Posterior vena cava (tissue), 2 donors: ENCODE measurements at regions not wholly inside any gene's neighbourhood (a gene's known extent, or its start where the extent isn't known, plus 50 kb on each side); places are given as distances from the start of the nearest gene placed in this dataset.
"Not testable (repeated sequence)": the region's sequence is repeated elsewhere in the genome, so short reads cannot be mapped to it uniquely, and the experiment has no call there.

ENCODE experiments used
- DNase-seq: peaks from one replicate; pipeline ENCODE4 v3.0.0-alpha.2; 2020; ENCODE audit warnings: low spot score
- intact Hi-C, 2 donors: fragments of 100-400 bp; cut with DNase I; formaldehyde crosslinking; loops; one replicate each; pipeline versions ENCODE4 v1.14.1 to v1.14.2; 2022 to 2023
- donor health status: DM: yes; HTN: yes; CAD: no.
- donor health status: DM: yes; HTN: yes; CAD: no.

DNA sequence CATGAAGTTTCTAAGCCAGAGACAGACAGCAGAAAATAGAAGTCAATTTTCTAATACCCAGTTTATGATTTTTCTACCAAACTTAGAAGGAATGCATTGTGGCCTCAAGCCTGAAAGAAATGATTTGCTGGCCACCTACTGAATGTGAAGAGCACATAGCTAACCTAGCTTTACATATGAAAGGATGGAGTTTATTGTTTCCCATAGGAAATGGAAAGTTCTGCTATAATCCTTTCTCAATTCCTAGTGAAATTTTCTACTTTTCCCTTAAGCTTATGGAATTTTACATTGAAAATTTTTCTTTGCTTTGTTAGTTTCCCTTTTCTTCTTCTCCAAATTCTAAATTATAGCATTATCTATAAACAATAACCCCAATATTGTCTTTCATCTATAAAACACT is 110.1 kb downstream of the TMEM167A start:
- no peak for DNase-seq
- intact Hi-C loops = no loop called here

DNA sequence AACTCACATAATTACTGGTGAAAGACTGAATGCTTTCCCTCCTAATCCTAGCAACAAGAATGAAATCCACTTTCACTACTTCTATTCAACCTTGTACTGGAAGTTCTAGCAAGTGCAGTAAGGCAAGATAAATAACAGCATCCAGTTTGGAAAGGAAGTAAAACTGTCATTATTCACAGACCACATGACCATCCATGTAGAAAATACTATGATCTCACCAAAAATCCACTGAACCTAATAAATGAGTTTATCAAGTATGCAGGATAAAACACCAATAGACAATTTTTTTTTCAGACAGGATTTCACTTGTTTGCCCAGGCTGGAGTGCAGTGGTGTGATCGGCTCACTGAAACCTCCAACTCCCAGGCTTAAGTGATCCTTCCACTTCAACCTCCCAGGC is 117.7 kb downstream of the TMEM167A start:
- DNase-seq = no peak
- intact Hi-C loops = no loop called here

DNA sequence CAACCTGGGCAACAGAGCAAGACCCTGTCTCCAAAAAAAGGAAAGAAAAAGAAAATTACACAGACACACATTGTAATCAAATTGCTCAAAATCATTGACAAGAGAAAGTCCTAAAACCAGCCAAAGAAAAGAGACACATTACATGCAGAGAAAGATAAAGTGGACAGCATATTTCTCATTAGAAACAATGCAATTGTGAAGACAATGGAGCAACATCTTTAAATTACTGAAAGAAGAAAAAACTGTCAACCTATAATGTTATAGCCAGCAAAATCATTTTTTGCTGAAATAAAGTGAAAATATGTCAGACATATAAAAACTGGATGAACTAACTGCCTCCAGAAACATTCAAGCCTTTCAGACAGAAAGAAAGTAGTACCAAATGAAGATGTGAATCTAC is 120.6 kb downstream of the TMEM167A start:
- no peak for DNase-seq
- intact Hi-C loops = no loop called here

DNA sequence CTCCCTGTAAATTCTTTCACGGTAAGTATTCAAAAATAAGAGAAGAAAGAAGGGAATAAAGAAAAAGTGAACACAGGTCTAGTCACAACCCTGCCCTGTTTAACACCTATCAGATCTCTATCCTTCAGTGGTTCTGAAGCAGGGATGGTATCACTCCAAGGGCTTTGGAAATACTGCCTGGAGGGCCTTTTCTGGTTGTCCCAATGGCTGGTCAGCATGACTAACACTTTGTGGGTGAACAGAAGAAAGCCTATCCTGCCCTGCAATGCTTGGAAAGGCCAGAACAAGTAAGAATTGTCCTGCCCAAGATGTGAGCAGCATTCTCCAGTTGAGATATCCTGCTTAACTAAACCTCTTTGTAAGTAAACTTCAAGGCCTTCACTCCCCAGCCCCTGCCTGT is 124.9 kb downstream of the TMEM167A start:
- no peak for DNase-seq
- intact Hi-C loops = no loop called here

DNA sequence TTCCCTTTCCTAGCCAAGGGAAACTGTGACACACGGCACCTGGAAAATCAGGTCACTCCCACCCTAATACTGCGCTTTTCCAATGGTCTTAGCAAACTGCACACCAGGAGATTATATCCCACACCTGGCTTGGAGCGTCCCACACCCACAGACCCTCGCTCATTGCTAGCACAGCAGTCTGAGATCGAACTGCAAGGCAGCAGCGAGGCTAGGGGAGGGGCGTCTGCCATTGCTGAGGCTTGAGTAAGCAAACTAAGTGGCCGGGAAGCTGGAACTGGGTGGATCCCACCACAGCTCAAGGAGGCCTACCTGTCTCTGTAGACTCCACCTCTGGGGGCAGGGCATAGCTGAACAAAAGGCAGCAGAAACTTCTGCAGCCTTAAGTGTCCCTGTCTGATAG is 132.9 kb downstream of the TMEM167A start:
- intact Hi-C loops = not testable (repeated sequence)

DNA sequence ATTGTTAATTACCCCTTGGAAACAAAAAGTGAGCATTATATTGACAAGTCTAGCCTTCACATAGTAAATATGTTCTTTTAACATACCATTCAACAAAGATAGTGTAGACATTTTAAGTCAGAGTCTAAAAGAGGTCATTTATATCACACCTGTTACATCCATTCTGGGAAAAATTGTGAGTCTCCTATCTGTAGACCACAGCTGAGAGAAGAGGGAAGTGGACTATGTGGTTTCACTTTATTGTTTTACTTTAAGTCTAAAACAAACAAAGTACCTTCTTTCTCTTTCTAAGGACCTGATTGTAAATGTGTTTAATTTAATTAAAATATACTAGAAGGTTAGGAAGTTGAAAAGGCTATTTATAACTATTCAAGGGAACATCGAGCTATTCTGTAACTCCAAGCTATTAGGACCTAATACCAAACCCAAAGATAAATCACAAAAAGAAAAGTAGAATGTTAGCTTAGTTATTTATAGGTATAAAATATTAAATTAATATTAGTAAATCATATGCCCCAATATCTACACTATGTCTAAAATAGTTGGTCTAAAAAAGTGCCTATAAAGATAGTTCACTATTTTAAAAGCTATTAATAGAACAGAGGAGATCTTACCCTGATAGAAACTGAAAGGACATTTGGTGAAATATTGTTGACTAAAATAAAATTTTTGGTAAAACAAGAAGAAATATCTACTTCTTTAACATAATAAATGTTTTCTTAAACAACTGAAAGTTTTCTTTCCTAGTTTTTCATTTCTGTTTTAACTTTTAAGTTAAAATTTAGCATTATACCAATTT is 134.9 kb downstream of the TMEM167A start:
- DNase-seq = no peak
- intact Hi-C loops = no loop called here

More for the DNA sequence above, 132.9 kb downstream of the TMEM167A start:
- peak; percentile 71 for DNase-seq

DNA sequence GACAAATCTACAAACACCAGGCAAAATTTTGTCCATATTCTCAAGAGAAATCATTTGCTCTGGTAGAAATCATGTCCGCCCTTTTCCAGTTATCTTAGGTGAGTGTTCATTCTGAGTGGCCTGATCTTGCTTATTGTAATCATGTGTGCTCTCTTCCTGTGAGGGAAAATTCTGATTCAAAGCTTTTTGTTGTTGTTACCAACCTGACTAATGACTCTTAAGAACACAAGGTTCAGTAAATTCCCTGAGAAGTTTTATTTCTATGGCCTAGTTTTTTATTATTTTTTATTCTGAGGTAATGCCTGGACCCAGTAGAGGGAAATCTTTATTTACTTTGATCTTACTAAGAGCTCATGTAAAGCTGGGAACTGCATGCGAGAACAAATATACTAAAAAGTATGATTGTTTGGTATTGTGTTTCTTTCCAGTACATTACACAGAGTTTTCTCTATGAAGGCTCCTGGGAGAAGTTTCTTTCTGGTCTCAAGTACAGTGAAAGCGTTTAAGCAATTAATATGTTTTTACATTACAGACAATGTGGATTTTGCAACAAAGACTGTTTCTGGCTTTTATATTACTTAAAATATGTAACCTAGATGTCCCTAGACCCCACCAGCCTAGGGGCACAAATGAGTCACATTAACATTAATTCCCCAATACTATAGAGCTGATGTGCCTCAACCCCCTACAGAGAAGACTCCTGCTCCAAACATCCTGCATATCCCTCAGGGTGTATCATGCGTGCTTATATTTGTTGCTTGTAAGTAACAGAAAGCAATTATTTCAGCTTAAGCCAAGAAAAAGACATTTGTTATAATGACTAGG is 138.1 kb downstream of the TMEM167A start:
- no peak for DNase-seq
- intact Hi-C loops = no loop called here

DNA sequence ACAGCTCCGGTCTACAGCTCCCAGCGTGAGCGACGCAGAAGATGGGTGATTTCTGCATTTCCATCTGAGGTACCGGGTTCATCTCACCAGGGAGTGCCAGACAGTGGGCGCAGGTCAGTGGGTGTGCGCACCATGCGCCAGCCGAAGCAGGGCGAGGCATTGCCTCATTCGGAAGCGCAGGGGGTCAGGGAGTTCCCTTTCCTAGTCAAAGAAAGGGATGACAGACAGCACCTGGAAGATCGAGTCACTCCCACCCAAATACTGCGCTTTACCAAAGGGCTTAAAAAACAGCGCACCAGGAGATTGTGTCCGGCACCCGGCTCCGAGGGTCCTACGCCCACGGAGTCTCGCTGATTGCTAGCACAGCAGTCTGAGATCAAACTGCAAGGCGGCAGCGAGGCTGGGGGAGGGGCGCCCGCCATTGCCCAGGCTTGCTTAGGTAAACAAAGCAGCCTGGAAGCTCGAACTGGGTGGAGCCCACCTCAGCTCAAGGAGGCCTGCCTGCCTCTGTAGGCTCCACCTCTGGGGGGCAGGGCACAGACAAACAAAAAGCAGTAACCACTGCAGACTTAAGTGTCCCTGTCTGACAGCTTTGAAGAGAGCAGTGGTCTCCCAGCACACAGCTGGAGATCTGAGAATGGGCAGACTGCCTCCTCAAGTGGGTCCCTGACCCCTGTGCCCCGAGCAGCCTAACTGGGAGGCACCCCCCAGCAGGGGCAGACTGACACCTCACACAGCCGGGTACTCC is 144.5 kb downstream of the TMEM167A start:
- DNase-seq, intact Hi-C loops: not testable (repeated sequence)

DNA sequence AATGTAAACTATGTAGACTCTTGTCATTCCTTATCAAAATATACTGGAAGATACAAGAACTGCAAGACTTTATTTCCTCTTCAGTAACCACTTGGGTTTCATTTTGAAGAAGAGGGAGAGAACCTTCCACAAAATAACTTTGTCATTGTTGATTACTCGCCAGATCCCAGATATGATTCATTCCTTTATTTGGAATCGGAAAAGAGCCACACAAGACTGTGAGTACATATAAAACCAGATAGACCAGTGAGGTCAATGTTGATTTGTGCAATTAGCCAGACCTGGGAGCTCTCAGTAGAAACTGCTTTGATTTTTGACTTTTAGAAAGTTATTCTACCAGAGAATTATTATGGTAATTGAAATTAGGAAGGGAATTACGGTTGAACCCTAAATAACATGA is 146.1 kb downstream of the TMEM167A start:
- no peak for DNase-seq
- intact Hi-C loops = loop anchor here in 1 of 2 donors (1.0 kb wide), 1 partner anchor 29 kb away; no protein-coding TSS in a partner anchor

DNA sequence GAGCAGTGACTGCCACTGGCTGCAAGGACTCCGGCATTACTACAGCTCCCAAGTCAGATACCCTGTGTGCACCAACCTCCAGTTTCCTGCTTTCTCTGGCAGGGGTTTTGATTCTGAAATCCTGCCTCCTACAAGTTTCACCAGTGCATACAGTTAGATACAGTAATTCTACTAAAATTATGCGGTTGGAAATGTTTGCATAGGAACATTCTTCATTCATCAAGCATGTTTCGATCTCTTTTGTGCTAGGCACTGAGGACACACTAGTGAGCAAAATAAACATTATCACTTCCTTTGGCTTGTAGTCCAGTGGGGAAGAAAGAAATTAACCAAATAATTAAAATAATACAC is 152.2 kb downstream of the TMEM167A start:
- intact Hi-C loops = no loop called here

DNA sequence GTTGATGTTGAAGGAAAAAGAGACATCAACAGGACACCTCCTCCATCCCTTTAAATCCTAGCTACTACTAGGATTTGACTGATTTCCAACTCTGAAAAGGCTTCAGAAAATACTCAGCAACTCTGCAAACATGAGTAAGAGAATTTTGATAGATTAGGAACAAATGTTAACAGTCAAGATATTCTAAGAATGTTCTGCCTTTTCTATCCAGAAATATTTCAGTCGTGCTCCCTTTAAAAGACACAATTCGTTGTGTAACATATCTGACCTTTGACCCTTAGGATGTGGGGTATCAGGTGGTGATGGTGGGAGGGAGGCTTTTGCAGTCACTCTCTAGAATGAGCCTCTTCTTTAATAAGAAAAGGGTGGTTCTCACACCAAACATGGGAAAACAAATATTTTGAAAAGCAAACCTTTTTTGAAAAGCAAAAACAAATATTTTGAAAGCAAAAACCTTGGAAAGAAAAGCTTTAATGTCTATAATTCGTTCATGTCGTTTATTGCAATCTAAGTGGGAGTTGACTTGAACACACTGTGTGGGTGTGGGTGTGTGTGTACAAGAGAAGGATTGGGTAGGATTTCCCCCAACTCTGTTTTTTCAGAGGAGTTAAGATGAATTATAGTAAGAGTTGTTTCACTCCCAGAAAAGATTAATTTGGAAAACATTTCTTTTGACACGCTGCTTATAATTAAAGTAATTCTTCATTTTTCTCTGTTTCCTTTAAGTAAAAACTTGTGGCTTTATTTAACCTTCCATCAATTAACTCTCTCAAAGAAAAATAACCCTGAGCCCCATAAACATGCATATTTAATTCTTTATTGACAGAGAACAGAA is 152.8 kb downstream of the TMEM167A start:
- intact Hi-C loops = no loop called here
- no peak for DNase-seq

More for the DNA sequence above, 152.2 kb downstream of the TMEM167A start:
- DNase-seq = no peak

DNA sequence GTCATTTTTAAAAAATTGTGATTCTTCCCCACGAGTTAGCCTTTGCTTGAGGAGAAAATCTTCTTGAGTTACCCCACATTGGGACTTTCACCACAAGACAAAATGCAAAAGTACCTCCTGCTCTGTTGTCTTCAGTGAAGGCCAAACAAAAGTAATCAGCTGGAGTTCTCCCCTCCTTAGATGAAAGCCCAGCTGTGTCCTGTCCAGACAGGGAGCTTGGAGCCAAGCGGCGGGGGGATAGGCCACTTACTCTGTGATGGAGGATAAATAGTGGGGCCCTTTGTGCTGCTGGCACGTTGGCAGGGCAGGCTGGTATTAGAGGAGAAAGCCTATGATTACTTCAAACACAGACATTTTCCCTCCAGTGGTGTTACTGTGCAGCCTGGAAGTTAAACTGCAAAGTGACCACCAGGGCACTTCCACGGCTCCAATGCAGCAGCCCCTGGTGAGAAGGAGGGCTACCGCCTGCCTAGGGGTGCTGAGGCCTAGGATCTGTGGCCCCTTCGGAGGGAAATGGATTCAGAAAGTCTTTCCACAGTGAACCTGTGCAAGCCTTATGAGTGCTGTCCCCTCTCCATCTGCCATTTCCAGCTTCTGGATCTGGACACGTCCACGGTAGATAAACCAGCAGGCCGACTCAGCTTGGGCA is 155.0 kb downstream of the TMEM167A start:
- DNase-seq = no peak
- intact Hi-C loops = no loop called here

DNA sequence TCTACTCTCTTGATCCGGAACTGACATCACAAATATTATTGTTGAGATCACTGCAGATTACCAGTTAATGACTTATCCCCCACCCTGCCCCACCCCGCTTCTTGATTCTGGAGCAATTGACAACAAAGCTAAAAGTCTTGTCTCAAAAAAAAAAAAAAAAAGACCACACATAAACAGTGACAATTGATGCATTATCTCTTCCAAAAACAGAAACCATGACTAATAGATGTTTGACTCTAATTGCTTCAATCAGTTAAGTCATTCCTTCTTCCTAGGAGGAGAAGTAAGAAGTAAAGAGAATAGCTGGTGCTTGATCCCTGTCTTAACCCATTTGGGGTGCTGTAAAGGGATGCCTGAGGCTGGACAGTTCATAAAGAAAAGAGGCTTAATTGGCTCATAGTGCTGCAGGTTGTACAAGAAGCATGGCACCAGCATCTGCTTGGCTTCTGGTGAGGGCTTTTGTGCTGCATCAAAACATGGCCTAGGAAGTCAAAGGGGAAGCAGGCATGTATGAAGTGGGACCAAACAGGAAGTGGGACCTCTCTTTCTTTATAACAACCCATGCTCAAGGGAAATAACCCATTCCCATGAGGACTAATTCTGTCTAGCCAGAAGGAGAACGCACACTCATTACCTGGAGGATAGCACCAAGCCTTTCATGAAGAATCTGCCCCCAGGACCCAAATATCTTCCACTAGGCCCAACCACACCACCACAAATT is 158.7 kb downstream of the TMEM167A start:
- intact Hi-C loops = no loop called here
- no peak for DNase-seq

DNA sequence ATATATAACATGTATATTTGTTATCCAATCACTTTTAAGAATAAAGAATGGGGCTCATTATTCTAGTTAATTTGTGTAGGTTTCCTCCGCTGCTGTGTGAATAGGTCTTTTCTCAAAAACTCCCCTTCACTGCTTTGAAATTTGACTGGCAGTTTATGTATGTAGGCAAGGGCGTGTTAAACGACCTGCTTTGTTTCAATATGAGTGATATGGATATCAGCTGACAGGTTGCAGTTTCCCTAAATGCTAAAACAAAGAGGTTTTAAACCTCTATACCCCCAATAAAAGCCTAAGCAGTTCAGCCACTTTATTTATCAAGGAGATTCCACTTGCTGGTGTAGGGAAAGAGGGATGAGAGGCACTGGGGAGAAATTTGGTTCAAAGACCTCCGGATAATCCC is 159.6 kb downstream of the TMEM167A start:
- intact Hi-C loops = no loop called here
- no peak for DNase-seq

DNA sequence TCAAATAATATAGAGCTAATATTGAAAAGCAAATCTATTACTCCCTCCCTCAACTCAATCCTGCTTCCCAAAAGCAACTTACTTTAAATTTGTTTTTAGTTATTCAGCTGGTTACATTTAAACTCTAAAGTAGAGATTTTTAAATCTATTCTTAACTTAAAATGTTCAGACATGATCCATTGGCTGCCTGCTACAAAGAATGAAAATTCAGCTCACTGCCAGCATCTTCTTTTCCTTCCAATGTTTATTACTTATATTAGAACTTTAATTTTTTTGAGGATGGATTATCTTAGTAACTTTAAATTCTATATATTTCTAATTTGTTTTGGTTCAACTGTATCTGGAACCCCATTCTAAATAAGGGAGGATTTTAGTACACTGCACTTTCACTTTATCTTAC is 163.2 kb downstream of the TMEM167A start:
- DNase-seq = no peak
- intact Hi-C loops = no loop called here

DNA sequence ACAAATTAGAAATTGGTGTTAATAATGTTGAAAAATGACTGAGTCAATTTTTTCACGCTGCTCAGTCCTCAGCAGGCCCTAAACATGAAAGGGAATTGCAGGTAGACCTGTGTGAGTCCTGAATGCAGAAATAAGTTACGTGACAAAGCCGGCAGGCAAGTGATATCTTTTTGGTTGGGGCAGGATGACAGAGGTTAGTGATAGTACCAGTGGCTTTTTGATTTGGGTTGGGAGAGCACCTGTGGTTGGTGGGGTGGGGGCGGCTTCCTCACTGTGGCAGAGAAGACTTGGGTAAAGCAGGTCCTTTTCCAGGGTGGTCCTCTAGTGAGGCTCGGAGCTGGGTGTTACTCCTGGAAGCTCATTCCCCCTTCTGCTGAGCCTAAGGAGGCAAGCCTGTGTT is 164.7 kb downstream of the TMEM167A start:
- intact Hi-C loops = no loop called here
- DNase-seq = no peak

DNA sequence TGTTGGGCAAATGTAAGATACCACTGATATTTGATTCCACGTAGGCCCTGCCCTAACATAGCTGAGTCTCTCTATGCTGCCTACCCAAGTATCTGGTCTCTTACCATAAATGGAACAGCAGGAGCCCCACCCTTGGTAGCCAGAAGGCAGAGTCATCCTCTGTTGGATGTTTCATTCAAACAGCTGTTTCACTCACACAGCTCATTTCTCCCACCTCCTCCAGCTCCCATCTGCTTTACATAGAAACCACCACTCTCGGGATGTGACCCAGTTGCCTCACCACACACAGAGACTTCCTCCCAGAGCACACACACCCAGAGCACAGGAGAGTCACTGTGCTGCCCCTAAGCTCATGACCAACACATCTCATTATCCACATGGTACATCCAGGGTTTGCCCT is 165.3 kb downstream of the TMEM167A start:
- intact Hi-C loops = no loop called here

DNA sequence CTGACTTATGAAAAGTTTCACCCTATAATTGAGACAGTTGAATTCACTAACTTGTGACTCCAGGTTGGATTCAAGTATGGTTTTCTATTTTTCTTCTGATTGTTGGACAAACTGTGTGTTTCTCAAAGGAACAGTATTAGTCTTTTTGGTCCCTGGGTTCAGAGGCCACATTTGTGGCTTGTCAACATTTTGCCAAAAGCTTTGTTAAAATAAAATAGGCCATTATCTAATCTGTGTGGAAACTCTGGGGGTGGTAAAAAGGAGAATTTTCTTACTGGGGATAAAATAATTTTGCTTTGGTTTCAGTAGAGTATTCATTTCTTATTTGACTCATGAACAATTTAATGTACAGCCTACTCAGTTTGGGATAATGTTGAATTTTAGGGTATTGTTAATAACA is 166.3 kb downstream of the TMEM167A start:
- DNase-seq = no peak
- intact Hi-C loops = no loop called here

More for the DNA sequence above, 165.3 kb downstream of the TMEM167A start:
- no peak for DNase-seq
